T1000 (cell line): ENCODE measurements at regions not wholly inside any gene's neighbourhood (a gene's known extent, or its start where the extent isn't known, plus 50 kb on each side); places are given as distances from the start of the nearest gene placed in this dataset.

ENCODE experiments used
- DNase-seq: peaks from one replicate; lab custom pipeline; 2025; ENCODE audit warnings: mixed read lengths; lab: John Stamatoyannopoulos, UW

DNA sequence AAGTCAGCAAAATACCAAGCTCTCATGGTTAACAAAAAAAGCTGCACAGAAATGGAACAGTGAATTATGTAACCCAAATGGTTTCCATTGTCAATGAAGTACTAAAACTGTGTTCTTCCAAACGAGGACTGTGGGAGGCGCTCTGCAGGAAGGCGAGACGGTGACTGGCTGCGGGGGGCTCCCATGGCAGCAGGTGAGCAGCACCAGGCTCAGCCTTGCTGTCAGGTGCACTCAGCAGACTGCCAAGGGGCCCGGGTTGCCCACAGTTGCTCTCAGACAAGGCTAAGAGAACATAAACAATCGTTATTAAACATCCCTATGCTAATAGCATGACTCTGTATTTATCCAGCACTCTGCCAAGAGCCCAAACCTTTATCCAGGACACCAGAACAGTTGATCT, 630.3 kb upstream of the ARID1B start:
- DNase-seq = no peak

DNA sequence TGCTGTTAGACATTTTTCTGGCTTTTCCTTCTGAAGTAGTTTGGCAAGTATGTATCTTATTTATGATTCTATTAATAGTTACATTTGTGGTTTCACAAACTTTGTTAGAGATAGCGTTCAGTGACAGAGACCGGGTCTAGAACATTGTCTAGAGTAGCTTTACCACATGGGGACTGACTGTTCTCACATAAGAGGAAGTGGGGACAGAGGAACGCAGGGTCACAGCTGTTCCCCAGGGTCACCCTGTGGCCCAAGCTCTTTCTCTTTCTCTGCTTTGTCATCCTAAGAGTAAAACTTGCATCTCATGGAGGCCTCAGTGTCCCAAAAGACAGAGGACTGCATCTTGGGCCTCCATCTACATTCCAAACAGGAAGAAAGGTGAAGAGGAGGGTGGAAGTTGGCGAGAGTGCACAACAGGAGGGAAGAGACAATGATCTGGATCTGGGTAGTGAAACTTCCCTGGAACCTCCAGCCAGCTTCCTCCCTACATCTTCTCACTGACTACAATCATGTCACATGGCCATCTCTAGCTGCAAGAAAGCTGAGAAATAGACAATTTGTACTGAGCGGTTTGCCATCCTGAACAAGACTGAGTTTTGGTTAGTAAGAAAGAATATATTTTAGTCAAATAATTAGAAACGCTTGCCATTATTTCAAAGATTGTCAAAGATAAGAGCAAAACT, 645.8 kb upstream of the ARID1B start:
- DNase-seq = no peak

DNA sequence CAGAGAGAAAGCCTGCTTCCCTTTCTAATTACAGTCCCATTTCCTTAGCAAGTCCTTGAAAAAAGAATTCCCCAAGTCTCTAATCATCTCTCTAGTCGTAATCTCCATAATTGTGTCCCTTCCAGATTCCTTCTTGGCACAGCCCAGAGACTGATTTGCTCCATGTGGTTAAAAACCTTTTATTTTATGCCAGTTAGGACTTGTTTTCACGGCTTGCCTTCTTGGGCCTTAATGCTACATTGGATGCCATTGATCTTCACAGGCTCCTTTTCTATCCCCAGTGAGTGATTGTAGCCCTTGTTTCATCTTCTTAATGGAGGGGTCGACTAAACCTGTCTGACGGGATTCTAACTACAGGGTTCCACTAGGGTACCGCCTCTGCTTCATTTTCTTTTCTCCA, 650.6 kb upstream of the ARID1B start:
- no peak for DNase-seq

GRCh38 chr6:156125844-156126243, 651.3 kb upstream of the ARID1B start:
- no peak for DNase-seq

- no peak for DNase-seq
Observed at GRCh38 chr6:156123731-156124130, 653.4 kb upstream of the ARID1B start.

- DNase-seq = no peak
Observed at GRCh38 chr6:156121973-156122372, 655.2 kb upstream of the ARID1B start.

- DNase-seq = no peak
Observed at GRCh38 chr6:156114541-156114940, 658.9 kb upstream of the NOX3 start.

DNA sequence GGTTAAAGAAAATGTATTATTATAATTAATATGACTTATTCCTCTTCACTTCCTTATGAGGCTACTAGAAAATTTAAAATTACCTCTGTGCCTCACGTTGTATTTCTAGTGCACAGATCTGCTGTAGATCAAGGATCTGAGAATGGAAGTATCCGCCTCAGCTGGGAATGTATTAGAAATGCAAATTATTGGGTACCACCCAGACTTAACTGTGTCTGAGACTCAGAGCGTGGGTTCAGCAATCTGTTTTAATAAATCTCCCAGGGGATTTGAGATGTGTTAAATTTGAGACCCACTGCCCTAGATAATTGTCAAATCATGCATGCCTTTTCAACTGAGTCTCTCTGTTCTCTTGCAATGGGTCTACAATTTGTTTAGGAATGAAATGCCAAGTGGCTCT, 658.0 kb upstream of the NOX3 start:
- DNase-seq = no peak

- no peak for DNase-seq
Observed at GRCh38 chr6:156111913-156112312, 656.3 kb upstream of the NOX3 start.

- no peak for DNase-seq
Observed at GRCh38 chr6:156110249-156110648, 654.6 kb upstream of the NOX3 start.

GRCh38 chr6:156109713-156110112, 654.1 kb upstream of the NOX3 start:
- no peak for DNase-seq

GRCh38 chr6:156107624-156108101, 652.0 kb upstream of the NOX3 start:
- DNase-seq = no peak

DNA sequence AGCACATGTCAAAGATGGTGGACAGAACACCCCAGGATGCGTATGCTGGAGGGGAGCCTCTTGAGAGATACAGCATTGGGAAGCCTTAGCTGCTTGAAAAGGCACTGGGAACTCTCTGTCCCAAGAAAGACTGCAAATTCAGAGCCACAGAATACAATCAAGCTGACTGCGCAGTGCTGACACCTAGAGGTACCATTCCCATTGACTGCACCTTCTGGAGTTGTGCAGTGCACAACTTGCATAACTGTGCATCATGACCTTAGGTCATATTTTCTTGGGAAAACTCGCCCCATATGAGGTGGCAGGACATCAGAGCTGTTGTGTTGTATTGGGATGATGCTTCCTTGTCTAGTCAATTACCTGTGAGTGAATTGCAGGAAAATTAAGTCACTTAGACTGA, 646.5 kb upstream of the NOX3 start:
- DNase-seq = no peak

GRCh38 chr6:156098839-156099238, 643.2 kb upstream of the NOX3 start:
- no peak for DNase-seq

DNA sequence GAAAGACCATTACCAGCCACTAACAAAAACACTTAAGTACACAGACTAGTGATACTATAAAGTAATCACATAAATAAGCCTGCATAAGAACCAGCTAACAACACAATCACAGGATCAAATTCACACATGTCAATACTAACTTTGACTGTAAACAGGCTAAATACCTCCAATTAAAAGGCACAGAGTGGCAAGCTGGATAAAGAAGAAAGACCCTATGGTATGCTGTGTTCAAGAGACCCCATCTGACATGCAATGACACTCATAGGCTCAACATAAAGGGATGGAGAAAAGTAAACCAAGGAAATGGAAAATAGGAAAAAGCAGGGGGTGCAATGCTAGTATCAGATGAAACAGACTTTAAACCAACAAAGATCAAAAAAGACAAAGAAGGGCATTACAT, 631.8 kb upstream of the NOX3 start:
- DNase-seq = no peak

- no peak for DNase-seq
Observed at GRCh38 chr6:156082012-156082411, 626.4 kb upstream of the NOX3 start.

DNA sequence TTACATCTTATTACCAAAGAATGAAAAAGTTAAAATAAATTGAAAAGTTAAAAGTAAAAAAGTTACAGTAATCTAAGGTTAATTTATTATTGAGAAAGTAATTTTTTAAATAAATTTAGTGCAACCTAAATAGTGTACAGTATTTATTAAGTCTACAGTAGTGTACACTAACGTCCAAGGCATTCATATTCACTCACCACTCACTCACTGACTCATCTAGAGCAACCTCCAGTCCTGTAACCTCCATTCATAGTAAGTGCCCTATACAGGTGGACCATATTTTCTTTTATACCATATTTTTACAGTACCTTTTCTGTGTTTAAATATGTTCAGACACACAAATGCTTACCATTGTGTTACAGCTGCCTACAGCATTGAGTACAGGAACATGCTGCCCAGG, 624.7 kb upstream of the NOX3 start:
- DNase-seq = no peak

DNA sequence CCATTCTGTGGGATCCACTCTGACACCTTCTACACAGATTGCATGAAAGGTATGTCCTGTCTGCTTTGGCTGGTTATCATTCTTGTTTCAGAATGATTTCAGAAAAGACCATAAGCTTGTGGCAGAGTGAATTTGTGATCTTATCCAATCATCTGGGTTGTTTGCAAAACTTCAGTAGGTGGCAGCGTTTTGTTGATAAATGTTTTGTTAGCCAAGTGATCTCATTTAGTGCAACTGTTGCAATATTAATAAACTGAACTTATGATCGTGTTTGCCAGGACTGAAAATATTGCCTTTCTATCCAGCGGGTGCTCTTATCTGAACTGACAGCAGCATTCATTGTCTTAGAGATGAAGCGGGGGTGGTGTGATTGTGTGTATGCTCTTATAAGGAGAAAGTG, 613.2 kb upstream of the NOX3 start:
- DNase-seq = no peak

DNA sequence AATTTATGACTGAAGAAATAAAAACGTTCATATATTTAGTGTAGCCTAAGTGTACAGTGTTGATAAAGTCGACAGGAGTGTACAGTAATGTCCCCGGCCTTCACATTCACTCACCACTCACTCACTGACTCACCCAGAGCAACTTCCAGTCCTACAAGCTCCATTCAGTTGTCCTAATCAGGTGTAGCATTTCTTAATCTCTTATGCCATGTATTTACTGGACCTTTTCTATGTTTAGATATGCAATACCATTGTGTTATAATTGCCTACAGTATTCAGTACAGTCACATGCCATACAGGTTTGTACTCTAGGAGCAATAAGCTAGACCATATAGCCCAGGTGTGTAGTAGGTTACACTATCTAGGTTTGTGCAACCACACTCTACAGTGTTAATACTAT, 610.2 kb upstream of the NOX3 start:
- no peak for DNase-seq

DNA sequence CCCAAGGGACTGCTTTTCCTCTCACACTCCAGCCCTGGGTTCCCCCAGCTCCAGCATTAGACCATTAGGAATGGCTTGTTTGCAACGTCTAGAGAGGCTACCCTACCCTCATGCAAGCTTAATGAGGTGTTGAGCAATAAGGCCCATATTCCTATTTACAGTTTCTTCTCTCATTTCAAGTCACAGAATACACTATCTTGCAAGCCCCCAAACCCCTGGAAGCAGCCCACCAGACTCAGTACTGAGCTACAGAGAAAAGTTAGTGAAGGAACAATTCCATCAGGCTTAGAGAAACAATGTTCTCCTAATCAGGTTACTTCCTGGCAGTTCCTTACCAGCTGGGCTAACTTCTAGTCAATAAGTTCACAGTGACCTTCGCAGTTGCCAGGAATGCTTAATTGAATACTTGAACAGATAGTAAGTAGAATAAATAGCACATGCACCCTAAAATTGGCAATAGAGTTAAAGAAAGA, 606.5 kb upstream of the NOX3 start:
- no peak for DNase-seq

- DNase-seq = no peak
Observed at GRCh38 chr6:156061465-156061864, 605.8 kb upstream of the NOX3 start.

GRCh38 chr6:156060013-156060412, 604.4 kb upstream of the NOX3 start:
- no peak for DNase-seq

- DNase-seq = no peak
Observed at GRCh38 chr6:156058356-156058755, 602.7 kb upstream of the NOX3 start.

DNA sequence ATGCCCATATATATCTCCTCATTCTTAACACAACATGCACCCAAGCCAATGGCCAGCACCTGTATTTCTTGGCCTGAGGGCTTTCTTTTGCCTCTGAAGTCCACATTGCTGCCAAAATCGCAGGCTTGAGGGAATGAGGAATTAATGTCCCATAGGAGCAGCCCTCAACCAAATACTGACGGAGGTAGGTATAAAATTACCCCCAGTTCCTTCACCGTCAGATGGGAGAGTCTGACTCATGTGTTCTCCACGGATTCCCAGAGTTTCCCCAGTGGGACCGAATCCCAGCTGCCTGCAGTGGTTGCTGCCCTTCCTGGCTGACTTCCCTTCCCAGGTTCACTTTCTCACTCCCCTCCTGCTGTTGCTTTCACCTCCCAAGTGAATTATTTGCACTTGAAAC, 602.2 kb upstream of the NOX3 start:
- peak; percentile 21 for DNase-seq
